Ovary (tissue), 3 donors: ENCODE measurements at regions not wholly inside any gene's neighbourhood (a gene's known extent, or its start where the extent isn't known, plus 50 kb on each side); places are given as distances from the start of the nearest gene placed in this dataset.

Experiments used
- EP300 ChIP-seq: sonication (generic); formaldehyde crosslinking; IDR thresholded peaks from one replicate; pipeline ENCODE4 v1.6.1; 2017; ENCODE audit warnings: antibody characterized with exemption
- POLR2A ChIP-seq: fragments of 450-650 bp; IDR thresholded peaks from one replicate; pipeline ENCODE4 v1.6.1; 2017; ENCODE audit warnings: antibody characterized with exemption, mild to moderate bottlenecking, moderate library complexity
- TF ChIP-seq, protein P1 (sequence below), 3 donors: fragments of 450-650 bp in 2 of 3; fragments of 200-600 bp in 1 of 3; IDR thresholded peaks; one replicate each; pipeline versions ENCODE4 v1.5.1 to v1.8.0; 2016 to 2022; ENCODE audit warnings: antibody characterized with exemption in 3 of 3, mild to moderate bottlenecking in 1 of 3
- donor health status: DM: no; HTN: no; CAD: no.

- TF ChIP-seq EP300, result no peak
- TF ChIP-seq, protein P1, sequence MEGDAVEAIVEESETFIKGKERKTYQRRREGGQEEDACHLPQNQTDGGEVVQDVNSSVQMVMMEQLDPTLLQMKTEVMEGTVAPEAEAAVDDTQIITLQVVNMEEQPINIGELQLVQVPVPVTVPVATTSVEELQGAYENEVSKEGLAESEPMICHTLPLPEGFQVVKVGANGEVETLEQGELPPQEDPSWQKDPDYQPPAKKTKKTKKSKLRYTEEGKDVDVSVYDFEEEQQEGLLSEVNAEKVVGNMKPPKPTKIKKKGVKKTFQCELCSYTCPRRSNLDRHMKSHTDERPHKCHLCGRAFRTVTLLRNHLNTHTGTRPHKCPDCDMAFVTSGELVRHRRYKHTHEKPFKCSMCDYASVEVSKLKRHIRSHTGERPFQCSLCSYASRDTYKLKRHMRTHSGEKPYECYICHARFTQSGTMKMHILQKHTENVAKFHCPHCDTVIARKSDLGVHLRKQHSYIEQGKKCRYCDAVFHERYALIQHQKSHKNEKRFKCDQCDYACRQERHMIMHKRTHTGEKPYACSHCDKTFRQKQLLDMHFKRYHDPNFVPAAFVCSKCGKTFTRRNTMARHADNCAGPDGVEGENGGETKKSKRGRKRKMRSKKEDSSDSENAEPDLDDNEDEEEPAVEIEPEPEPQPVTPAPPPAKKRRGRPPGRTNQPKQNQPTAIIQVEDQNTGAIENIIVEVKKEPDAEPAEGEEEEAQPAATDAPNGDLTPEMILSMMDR (IDR thresholded peaks at IDR 0.05), result no peak
- TF ChIP-seq POLR2A, result no peak
These were observed 311.4 kb upstream of the ITGA1 start for GRCh38 chr5:52476346-52476745.
